Umbilical cord (tissue), 1 donor: ENCODE measurements at regions not wholly inside any gene's neighbourhood (a gene's known extent, or its start where the extent isn't known, plus 50 kb on each side); places are given as distances from the start of the nearest gene placed in this dataset.

ENCODE experiments used
- DNase-seq: peaks from one replicate; pipeline ENCODE4 v3.0.0-alpha.2; 2015; ENCODE audit warnings: low spot score

DNA sequence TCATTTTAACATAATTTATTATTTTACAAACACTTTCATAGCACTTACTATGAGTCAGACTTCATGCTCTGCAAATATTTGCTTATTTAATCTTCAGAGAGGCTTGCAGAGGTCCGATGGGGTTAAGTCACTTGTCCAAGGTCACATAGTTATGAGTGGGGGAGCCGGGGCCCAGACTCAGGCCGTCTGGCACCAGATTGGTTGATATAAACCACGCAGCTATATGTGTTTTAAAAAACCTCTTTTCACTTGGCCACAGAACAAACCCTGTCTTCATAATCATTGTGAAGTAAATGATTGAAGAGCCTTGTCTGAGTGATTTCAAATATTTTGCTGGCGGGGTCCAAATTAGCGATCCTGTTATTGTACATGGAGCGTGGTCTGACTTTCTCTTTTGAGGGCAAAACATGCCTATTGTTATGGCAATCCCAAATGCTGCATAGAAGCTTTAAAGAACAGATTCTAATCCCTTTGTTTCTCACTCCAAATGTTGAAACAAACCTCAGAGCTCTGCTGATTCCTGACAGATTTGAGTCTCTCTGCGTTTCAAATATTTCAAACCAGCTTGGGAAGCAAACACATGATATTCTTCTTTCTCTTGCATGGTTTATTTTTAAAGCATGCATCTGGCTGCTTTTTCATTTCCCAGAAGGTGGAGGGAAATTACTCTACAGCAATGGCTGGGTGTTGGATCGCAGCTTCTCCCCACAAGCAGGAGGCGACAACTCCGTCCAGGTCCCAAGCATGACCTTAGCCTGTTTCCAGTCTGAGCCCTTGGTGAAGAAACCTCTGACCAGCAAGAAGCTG, 142.4 kb downstream of the DDX1 start:
- peak; percentile 77 for DNase-seq

DNA sequence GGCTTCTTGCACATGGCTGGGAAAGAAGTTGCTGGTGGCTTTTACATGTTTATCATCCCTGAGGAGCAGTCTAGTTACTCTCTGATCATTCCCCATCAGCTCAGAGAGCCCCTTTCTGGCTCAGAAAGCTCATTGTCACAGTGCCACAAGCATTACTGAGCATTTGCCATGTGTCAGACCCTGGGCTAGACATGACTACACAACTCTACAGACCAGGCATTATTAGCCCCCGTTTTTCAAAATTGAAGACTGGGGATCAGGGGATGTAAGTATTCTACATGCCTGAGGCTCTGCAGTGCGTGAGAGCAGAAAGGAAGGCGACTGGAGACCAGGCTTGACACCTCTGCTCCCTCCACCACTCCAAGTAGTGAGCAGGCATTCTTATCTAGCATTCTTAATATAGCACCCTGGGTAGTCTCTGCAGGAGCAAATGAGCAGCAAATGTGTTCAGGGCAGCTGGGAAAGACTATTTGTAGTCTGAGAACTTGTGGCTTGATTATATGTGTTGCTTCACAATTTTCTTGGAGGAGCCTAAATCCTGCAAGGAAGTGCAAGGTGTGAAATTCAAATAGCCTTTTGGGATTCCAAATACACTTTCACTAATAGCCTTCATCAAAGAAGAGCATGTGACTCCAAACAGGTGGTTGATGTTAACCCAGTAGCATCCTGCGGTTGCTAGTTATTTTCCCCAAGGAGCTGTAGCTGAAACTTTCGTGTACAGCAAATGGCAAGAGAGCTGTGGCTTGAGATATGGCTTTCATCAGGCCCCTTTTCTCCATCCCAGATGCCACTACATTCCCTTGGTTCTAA, 143.2 kb downstream of the DDX1 start:
- DNase-seq = no peak

DNA sequence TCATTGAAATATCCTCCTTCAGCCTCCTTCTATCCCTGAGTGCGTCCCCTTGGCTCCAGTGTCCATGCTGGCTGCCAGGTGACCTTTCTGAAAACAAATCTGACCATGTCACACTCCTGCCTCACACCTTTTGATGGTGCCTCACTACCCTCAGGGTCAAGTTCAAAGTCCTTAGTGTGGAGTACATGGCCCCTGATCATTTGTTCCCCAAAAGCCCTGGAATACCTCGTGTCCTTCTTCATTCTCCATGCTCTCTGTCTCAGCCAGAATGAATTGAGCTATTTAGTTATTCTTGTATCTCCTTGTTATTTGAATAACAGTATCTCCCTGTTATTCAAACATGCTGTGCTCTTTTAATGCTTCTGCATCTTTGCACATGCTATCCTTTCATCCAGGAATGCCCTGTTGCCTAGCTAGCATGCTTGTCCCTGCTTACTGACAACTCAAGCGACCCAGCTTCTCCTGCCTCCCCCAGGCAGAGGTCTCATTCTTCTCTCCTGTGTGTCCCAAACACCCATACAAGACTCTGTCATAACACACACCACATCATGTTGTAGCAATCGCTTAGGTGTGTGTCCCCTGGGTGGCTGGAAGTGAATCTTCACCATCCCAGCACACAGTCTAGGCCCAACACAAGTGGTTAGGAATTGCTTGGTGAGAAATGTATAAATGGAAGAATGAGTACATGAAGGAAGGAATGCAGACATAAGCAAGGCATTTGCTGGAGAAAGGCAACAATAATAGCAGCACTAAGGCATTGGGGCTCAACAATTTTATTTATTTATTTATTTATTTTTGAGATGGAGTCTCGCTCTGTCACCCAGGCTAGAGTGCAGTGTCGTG, 144.0 kb downstream of the DDX1 start:
- DNase-seq = no peak

DNA sequence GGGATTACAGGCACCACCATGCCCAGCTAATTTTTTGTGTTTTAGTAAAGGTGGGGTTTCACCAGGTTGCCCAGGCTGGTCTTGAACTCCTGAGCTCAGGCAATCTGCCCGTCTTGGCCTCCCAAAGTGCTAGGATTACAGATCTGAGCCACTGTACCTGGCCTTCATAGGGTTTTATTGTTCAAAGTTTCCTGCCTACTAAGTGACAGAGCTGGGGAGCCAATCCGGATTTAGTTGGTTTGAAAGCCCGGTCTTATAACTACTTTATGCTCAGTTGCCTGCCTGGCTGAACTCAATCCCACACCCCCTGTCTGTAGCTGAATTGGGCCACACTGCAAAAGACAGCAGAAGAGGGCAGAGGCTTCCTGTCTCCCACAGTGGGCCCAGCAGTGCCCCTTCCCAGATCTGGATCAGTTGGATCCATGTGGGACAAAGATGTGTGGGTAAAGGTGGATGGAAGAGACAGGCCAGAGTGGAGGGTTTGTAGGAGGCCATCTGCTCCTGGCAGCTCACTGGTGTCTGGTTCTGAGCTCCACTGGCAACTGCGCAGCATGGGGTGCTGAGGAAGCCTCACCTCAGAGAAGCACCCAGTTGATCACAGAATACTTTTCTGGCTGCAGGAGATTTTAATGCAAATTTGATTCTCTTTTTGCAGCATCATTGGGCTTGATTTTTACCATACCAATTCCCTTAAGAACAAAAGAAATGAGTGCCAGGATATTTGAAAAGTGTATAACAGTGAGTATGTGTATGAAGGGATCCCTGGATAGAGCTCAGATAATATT, 144.9 kb downstream of the DDX1 start:
- DNase-seq = no peak

DNA sequence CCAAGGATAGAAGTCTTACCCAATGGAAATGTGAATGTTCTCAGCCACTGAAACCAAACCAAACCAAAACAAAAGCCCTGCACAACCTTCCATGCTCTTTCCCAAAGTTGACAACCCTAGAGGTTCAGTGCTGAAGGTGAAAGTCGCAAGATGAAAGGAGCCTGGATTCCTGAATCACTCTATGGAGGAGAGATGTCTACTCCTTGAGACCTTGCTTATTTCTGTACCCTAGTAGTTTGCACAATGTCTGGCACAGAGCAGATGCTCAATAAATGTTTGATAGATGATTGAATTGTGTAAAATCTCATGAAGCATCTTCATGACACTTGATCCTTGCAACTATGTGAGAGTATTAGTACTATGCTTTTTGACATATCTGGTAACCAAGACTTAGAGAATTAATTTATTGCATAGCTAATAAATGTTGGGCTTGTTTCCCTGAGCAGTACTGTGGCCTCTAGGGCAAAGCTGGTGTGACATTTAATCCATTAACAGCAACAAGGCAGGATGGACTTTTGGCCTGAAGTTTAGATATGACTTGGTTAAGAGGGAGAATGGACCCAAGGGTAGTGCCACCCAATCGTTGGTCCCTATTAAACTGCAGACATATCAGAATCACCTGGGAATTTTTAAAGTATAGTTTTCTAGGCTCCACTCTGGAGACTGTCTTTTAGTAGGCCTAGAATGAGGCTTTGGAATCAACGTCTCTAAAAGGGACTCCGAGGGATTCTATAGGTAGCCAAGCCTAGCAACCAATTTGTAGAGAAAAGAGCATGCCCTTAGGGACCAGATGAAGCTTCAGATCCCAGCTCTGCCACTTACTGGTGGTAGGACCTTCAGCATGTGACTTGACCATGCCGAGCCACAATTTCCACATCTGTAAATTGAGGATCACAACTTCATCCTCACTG, 145.9 kb downstream of the DDX1 start:
- no peak for DNase-seq

DNA sequence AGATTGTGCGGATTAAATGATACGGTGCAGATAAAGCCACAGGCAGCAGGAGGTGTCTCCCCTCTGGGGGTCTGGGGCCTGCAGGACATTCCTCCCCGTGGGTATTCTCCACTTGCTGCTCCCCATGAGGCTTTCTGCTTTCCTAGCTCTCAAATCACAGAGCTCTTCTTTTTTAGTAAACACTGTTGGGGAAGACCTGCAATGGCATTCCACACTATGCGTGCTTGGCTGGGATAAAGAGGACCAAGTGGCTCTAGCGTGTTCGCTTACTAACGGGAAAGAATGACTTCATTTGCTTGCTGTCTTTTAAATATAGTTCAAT, 146.5 kb downstream of the DDX1 start:
- DNase-seq = no peak

DNA sequence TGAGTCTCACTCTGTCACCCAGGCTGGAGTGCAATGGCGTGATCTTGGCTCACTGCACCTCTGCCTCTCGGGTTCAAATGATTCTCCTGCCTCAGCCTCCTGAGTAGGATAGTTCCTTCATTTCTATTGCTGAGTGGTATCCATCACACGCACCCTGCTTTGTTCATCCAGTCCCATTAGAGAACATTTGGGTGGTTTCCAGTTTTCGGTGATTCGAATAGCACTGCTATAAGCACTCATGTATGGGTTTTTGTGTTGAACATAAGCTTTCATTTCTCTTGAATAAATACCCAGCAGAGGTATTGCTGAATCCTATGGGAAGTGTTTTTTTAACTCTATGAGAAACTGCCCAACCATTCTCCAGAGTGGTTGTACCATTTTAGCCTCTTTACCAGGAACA, 147.3 kb downstream of the DDX1 start:
- DNase-seq = no peak

DNA sequence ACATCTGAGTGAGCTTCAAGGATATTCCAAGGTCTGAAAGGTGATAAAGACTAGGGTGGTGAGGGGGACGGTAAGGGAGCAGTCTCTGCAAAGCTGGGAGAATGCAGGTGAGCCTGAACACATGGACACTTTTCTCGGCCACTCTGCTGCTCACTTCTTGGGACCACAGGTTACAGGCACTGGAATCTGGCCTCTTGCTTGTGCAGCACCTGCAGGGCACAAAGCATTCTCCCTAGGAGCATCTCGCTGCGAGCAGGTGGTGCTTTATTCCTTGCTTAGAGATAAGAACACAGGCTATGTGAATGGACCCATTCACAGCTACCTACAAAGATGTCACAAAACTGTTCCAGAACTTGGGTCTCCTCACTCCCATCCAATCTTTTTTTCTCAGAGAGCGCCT, 153.2 kb downstream of the DDX1 start:
- DNase-seq = no peak

DNA sequence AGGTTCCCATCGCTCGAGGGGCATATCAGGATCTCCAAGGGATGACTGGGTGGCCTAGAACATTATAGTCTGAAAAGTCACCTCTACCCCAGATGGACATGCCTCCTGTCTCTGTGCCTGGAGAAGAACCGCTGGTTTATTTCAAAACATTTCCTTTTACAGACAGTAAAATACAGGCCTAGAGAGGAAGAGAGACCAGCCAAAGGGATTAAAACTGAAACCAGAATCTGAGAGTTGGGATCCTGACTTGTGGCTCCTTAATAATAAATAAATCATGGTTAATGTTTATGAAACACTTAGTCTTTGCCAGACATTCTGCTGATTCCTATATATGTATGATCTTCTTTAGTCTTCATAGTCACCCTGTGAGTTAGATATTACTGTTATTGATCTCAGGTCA, 153.7 kb downstream of the DDX1 start:
- peak; percentile 56 for DNase-seq

DNA sequence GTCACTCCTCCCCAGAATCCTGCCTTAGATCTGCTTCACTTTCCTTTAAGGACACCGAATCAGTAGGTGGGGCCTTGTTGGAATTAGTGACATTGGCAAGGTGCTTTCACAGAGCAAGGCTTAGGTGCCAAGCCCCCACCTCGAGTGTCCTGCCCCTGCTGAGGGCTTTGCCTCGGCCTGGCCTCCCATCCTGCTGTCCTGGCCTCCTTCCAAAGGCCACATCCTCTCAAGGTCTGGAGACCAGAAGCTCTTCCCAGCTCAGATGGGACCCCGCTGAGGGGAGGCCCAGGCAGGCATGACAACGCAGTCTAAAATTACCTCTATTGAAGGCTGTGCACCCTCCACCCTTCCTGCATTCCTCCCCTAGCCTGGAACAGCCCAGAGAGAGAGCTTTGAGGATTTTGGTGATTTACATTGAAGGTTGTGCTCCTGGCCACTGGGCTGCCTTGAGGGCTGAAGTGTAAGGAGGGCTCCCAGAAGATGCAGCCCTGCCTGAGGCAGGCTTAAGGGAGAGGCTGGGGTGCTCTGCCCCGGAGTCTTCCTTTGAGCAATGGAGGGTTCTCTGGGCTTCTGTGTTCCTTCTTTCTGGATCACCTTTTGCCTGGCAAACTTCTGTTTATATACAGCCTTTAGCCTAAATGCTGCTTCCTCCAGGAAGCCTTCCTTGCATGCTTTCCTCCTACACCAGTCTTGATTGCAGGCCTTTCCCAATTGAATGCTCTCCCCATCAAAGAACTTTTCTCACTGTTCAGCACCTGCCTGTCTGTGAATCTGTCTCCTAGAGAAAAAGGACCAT, 154.4 kb downstream of the DDX1 start:
- DNase-seq = no peak

DNA sequence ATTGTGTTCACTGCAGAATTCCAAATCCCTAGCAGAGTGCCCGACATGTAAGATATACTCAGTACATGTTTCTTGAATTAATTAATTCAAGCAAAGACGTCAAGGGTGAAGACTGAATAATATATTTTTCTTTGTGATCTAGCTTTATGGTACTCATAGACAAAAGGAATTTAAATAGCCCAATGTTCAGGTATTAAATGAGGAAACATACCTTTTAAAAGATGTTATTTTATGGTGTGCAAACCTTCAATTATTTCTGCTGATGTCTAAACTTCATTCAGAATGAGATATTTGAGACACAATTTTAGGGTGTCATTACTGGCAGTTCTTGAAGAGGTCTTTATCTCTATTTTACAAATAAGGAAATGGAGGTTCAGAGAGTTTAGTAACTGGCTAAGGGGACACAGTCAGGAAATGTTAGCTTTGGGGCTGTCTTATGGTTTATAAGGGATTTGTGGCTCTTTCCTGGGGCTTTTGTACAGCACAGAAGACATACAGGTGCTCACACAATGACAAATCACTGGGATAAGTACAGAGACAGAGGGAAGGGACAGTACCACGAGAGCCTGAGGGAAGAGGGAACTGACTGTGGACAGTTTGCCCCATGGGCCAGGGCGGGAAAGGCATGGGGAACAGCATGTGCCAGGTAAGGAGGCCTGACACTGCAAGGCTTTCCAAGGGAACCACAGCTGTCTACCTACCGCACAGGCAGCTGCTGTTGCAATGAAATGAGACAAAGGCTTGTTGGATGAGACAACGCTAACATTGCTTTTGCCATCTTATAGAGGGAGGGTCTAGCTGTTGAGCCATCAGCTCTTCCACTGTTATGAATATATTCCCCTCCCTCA, 155.3 kb downstream of the DDX1 start:
- no peak for DNase-seq

DNA sequence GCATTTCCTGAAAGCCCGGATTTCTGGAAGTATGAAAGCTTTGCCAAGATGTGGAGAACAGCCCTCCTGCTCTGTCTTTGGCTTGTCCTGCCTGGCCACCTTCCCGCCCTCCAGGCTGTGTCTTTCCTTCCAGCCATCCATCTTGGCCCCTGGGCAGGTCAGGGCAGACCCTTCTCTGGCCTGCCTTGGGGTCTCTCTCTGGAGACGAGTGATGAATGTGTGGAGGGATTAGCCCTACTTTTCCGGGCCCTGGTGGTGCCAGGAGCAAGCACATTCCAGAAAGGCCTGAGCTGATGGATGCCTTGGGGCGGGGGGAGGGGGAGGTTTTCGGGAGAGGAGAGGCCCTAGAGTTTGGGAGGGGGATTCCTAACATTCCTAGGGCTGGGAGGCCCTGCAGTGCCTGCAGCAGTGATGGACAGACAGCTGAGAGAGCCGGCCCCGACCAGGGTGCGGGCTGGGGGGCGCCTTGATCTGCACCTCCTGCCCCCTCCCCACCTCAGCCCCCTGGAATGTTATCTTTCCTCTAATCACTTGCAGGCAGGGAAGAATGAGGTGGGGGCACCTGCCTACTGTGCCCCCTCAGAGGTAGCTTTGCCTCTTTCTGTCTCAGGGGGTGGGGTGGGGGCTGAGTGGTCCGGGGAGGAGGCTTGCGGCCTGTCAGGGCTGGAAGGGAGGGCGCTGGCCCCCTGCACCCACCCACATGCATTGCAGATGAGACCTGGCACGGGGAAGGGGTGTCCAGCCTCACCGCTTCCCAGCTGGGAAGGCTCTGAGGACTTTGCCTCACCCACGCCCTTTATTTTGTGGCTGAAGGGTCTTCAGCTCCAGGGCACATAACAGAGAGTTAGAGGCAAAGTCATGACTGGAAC, 156.2 kb downstream of the DDX1 start:
- DNase-seq = peak; percentile 54

DNA sequence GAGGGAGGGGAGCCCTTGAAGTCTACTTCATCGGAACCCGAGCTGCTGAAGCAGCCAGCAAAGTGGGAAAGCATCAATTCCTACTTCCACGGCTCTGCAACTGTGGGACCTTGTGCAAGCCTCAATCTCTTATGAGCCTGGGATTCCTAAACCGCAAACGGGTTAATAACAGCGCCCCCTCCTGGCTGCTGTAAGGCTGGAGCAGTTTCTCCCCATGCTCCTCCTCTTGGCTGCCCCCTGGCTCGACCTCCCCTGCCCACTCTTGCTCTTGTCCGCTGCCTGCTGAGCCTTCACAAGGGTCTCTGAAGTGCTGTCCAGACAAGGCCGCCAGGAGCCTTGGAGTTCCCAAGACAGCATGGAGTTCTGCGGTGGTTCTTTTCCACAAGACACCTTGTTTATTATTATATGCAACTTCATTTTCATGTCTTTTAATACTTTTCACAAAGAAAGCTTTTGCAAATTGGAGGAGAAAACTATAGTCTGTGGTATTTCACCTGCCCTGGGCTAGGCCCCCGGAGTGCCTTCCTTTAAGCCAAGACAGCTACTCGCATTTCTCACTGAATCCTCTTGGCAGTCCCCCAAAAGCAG, 157.2 kb downstream of the DDX1 start:
- no peak for DNase-seq

DNA sequence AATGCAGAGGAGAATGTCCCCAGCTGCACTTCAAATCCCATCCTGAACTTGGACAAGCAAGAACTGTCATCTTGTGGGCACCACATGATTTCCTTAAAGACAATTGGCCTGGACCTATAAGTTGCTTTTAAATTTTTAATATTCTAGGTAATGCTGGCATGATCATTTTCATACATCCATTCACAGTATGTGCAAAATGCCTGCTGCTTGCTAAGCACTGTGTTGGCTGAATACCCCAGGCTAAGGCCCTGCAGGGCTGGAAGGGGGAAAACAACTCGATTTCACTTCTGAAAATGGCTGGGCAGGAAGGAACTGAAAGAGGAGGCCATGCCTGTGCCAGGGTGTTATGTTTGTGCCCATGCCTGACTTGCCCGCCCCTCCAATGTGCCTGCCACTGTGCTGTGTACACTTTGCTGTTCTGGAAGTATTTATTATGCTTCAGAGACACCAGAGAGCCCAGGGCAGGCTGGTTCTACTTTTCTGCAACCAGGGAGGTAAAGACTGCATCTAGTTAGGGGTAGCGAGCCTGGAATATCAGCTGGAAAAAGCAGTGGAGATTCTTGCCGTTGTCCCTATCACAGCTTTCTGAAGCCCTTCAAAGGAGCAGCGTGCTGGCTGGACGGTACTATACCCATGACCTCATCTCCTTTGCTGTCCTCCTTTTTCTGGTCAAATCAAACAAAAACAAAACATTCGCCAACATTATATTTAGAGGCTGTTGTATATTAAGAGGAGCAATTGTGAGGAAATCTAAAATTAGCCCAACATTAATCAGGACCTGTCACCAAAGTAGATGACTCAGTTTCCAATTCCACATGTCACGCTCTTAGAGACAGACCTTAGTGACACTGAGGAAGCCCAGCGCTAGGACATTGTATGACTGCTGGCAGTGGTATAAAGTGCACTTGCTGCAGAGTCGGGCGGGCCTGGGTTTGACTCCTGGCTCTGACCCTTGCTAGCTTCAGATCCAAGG, 158.1 kb downstream of the DDX1 start:
- no peak for DNase-seq

DNA sequence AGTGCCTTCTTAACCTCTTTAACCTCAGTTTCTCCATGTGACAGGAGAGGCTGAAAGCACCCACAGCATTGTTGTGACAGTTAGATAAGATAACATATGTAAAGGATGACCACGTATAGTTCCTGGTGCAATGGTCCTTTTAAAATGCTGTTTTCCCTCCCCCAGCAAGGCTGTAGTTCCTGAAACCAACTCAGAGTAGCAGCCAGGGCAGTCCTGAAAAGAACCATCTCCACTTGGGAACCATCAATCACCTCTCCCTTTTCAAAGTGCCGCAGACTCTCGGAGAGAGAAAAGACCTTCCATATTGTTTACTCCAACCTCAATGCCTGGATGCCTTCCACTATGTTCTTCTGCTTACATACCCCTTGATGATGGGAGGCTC, 158.8 kb downstream of the DDX1 start:
- DNase-seq = no peak

DNA sequence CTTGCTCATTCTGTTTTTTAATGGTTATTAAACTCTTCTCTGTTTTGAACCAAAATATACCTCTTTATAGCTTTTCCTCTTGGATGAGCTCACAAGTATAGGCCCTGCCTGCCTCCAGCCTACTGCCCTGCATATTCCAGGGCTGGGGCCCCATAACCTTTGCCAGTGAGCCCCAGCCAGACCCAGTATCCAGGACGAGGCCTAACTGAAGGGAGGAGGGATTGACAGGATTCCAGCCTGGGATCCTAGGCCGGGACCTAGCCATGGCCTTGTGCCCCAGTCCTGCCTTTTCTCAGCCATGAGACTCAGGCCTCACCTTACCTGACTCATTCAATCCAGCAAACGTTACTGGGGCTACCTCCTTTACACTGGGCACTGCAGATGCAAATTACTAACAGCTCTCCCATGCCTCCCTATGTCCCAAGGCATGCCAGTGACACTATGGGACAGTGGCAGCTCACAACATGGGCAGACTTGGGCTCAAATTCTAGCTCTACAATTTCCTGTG, 159.2 kb downstream of the DDX1 start:
- DNase-seq = no peak
